A549 (cell line): ENCODE measurements at regions not wholly inside any gene's neighbourhood (a gene's known extent, or its start where the extent isn't known, plus 50 kb on each side); places are given as distances from the start of the nearest gene placed in this dataset.

Source experiments
- ATAC-seq, 2 experiments: fragments of 200-7000 bp in 1 of 2; fragments of >200 bp in 1 of 2; cut with Nextera tagmentation in 1 of 2; cut with Tn5 transposase in 1 of 2; 3 replicates each; pipeline versions ENCODE4 v1.8.0 to v1.9.1; 2018 to 2020; ENCODE audit warnings: mild to moderate bottlenecking in 1 of 2, moderate library complexity in 1 of 2
- CTCF ChIA-PET: fragments of 300-600 bp; sonication (Branson Sonifier 250); formaldehyde crosslinking; extraction: SDS; loops from one replicate; lab custom pipeline; 2021; ENCODE audit warnings: antibody characterized with exemption, inconsistent platforms; lab: Yijun Ruan, JAX
- POLR2A ChIA-PET: fragments of 350-600 bp; formaldehyde crosslinking; extraction: SDS; loops from one replicate; lab custom pipeline; 2021; ENCODE audit warnings: antibody characterized with exemption, inconsistent platforms; lab: Yijun Ruan, JAX
- DNase-seq, 2 experiments: peaks; one replicate each; pipeline versions ENCODE4 v3.0.0 to v3.0.0-alpha.2; 2011 to 2016; ENCODE audit warnings: low read depth in 1 of 2, low spot score in 1 of 2
- FAIRE-seq: peaks from 2 replicates; lab custom pipeline; 2011; peaks lifted over from hg19 to GRCh38; lab: Jason Lieb, UNC
- H3K27ac ChIP-seq, 2 experiments: fragments of >200 bp; sonication (Bioruptor Twin); formaldehyde crosslinking; 3 replicates each; pipeline ENCODE4 v1.5.1; 2016 to 2017
- H3K4me1 ChIP-seq: fragments of >200 bp; sonication (Bioruptor Twin); formaldehyde crosslinking; 3 replicates; pipeline ENCODE4 v1.6.1; 2016
- H3K4me2 ChIP-seq: fragments of >200 bp; sonication (Bioruptor Twin); formaldehyde crosslinking; 3 replicates; pipeline ENCODE4 v1.6.1; 2016
- H3K4me3 ChIP-seq: fragments of >200 bp; sonication (Bioruptor Twin); formaldehyde crosslinking; 3 replicates; pipeline ENCODE4 v1.5.1; 2016
- H3K9me3 ChIP-seq: fragments of >200 bp; sonication (Bioruptor Twin); formaldehyde crosslinking; 3 replicates; pipeline ENCODE4 v1.6.1; 2016
- BHLHE40 ChIP-seq: IDR thresholded peaks from 2 replicates; pipeline ENCODE4 v1.6.1; 2012; ENCODE audit warnings: low read depth, low read length, inconsistent platforms
- CBX2 ChIP-seq: fragments of 200-600 bp; sonication (generic); IDR thresholded peaks from 2 replicates; pipeline ENCODE4 v1.6.1; 2016; ENCODE audit warnings: low read depth, mild to moderate bottlenecking, borderline replicate concordance
- CBX8 ChIP-seq: fragments of 200-600 bp; sonication (generic); IDR thresholded peaks from 2 replicates; pipeline ENCODE4 v1.6.1; 2016
- CEBPB ChIP-seq, 2 experiments: fragments of >200 bp in 1 of 2; sonication (Bioruptor Twin) in 1 of 2; formaldehyde crosslinking in 1 of 2; IDR thresholded peaks; 2 replicates each; pipeline ENCODE4 v1.6.1; 2012 to 2016
- FOSB ChIP-seq: fragments of 250-450 bp; sonication (Bioruptor Pico); IDR thresholded peaks from 2 replicates; pipeline ENCODE4 v1.5.0; 2020; ENCODE audit warnings: mild to moderate bottlenecking, moderate library complexity
- FOSL2 ChIP-seq, 2 experiments: fragments of 450-650 bp in 1 of 2; fragments of >200 bp in 1 of 2; sonication (Bioruptor Twin) in 1 of 2; formaldehyde crosslinking; IDR thresholded peaks; 2 replicates each; pipeline versions ENCODE4 v1.5.0 to v1.6.1; 2016 to 2020; ENCODE audit warnings: mild to moderate bottlenecking in 1 of 2, moderate library complexity in 1 of 2
- HDAC2 ChIP-seq: fragments of 200-600 bp; sonication (generic); IDR thresholded peaks from 2 replicates; pipeline ENCODE4 v1.6.1; 2016
- HOXB13 ChIP-seq: fragments of 250-450 bp; sonication (Bioruptor Pico); IDR thresholded peaks from 2 replicates; pipeline ENCODE4 v1.5.0; 2020; ENCODE audit warnings: low read depth, mild to moderate bottlenecking, moderate library complexity
- JUN ChIP-seq, 2 experiments: fragments of >200 bp; sonication (Bioruptor Twin); formaldehyde crosslinking; IDR thresholded peaks; 2 replicates in 1 of 2; 3 replicates in 1 of 2; pipeline ENCODE4 v1.6.1; 2016 to 2017
- KDM1A ChIP-seq: fragments of 200-600 bp; sonication (generic); IDR thresholded peaks from 2 replicates; pipeline ENCODE4 v1.6.1; 2016; ENCODE audit warnings: low read depth, mild to moderate bottlenecking
- MAZ ChIP-seq: fragments of 150-350 bp; IDR thresholded peaks from 2 replicates; pipeline ENCODE4 v1.6.1; 2014; ENCODE audit warnings: antibody characterized with exemption, low read depth, low read length, borderline replicate concordance
- NPAS2 ChIP-seq: fragments of 250-450 bp; sonication (Bioruptor Pico); IDR thresholded peaks from 2 replicates; pipeline ENCODE4 v1.8.0; 2022; ENCODE audit warnings: mild to moderate bottlenecking, moderate library complexity, borderline replicate concordance
- NR3C1 ChIP-seq: fragments of >200 bp; sonication (Bioruptor Twin); formaldehyde crosslinking; IDR thresholded peaks from 3 replicates; pipeline ENCODE4 v1.6.1; 2017
- RNF2 ChIP-seq: fragments of 200-600 bp; sonication (generic); IDR thresholded peaks from 2 replicates; pipeline ENCODE4 v1.6.1; 2016; ENCODE audit warnings: low read depth, mild to moderate bottlenecking, antibody characterized with exemption, moderate library complexity, borderline replicate concordance
- SREBF2 ChIP-seq: fragments of 450-650 bp; IDR thresholded peaks from 2 replicates; pipeline ENCODE4 v1.6.1; 2014; ENCODE audit warnings: mild to moderate bottlenecking, moderate library complexity
- TFCP2L1 ChIP-seq: fragments of 250-450 bp; sonication (Bioruptor Pico); IDR thresholded peaks from 2 replicates; pipeline ENCODE4 v1.5.0; 2021; ENCODE audit warnings: mild to moderate bottlenecking
- ZC3H11A ChIP-seq: fragments of 450-650 bp; IDR thresholded peaks from 2 replicates; pipeline ENCODE4 v1.6.1; 2014; ENCODE audit warnings: antibody characterized with exemption, mild to moderate bottlenecking
- ZFP36 ChIP-seq: fragments of 450-650 bp; IDR thresholded peaks from 2 replicates; pipeline ENCODE4 v1.6.1; 2014; ENCODE audit warnings: borderline replicate concordance; ENCODE audit not compliant: partially characterized antibody
- WGBS: methylation state at CpG from one replicate; pipeline ENCODE4 v1.1.6; 2017; ENCODE audit errors: missing lambda C conversion rate; 5-methylcytosine and 5-hydroxymethylcytosine counted together
- TF ChIP-seq, protein P1 (sequence below): fragments of >200 bp; sonication (Bioruptor Twin); formaldehyde crosslinking; IDR thresholded peaks from 3 replicates; pipeline ENCODE4 v1.5.1; 2016

DNA sequence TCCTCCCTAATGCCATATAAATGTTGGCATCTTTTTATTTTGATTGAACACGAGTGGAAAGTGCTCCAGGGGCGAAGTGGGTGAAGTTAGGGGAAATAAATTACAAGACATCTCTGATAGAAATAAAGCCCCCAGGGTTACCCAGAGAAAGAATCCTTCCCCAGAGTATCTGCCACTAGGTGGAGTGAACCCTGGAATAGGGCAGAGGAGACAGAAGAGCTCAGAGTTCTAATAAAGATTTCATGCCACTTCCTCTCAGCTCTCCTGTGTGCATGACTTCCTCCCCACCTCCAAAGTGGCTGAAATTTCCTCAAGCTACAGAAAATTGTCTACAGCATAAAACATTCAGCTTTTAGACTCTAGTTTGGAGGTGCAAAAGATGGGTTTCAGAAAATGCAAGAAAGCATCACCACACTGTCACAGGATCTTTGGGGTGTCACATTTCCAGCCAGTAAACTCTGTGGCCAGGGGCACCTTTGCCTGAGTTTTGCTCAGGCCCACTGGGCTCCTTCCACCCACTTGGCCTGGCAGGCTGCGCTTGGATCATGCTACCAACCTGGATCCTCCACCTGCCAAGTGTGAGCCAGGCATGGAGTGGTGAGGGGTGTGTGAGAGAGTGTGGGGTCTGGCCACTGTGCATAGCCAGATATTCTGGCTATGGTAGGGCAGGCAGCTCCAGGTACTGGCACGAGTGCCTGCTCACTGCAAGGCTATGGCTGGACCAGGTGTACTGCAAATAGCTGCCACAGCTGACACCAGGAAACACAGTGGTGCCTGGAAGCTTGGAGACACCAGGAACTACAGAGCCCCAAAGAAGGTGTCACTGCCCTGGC, 208.8 kb upstream of the USP25 start:
- FAIRE-seq, result no peak
- no peak for DNase-seq
- 38% methylated on average over 4 of the region's 4 CpGs for WGBS
- Histone ChIP-seq H3K4me2 (no peak overlapping the region), H3K9me3 (no peaks in the 10 kb centered on the region), H3K4me3 (no peak overlapping the region), H3K4me1 (no peaks in the 10 kb centered on the region), H3K27ac (no peak overlapping the region)
- POLR2A ChIA-PET, result no interaction called here
- CTCF ChIA-PET, result interaction anchor here (1.2 to 1.5 kb wide), 2 partner anchors 16 to 21 kb away, joined by 4 read pairs; no protein-coding TSS in a partner anchor
- no peak for ATAC-seq
- TF ChIP-seq, protein P1, sequence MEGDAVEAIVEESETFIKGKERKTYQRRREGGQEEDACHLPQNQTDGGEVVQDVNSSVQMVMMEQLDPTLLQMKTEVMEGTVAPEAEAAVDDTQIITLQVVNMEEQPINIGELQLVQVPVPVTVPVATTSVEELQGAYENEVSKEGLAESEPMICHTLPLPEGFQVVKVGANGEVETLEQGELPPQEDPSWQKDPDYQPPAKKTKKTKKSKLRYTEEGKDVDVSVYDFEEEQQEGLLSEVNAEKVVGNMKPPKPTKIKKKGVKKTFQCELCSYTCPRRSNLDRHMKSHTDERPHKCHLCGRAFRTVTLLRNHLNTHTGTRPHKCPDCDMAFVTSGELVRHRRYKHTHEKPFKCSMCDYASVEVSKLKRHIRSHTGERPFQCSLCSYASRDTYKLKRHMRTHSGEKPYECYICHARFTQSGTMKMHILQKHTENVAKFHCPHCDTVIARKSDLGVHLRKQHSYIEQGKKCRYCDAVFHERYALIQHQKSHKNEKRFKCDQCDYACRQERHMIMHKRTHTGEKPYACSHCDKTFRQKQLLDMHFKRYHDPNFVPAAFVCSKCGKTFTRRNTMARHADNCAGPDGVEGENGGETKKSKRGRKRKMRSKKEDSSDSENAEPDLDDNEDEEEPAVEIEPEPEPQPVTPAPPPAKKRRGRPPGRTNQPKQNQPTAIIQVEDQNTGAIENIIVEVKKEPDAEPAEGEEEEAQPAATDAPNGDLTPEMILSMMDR, result no peak
- TF ChIP-seq ZC3H11A, result no peak
- no peak for TF ChIP-seq SREBF2
- TF ChIP-seq BHLHE40, result no peak

DNA sequence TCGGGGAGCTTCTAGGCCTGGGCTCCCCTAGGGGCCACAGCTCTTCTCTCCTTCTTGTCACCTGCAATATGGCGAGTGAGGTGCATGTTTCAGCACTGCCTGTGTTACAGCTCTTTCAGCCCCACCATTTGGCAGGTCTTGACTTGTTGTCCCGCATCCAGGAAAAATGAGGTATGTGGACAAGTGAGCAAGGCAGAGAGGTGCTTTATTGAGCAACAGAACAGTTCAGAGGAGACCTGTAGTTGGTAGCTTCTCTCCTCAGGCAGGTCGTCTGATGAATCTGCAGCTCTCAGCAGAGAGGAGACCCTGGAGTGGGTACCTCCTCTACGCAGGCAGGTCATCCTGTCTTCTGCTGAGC, 208.2 kb upstream of the USP25 start:
- Histone ChIP-seq H3K9me3 (no peaks in the 10 kb centered on the region), H3K27ac (no peak overlapping the region), H3K4me3 (no peak overlapping the region), H3K4me1 (no peaks in the 10 kb centered on the region), H3K4me2 (no peak overlapping the region)
- TF ChIP-seq CBX8, result no peak
- no peak for TF ChIP-seq TFCP2L1 (CRISPR knock-in tag)
- TF ChIP-seq NPAS2 (CRISPR knock-in tag), result no peak
- TF ChIP-seq JUN (IDR thresholded peaks at IDR 0.05), result no peak
- TF ChIP-seq CBX2, result no peak
- no peak for TF ChIP-seq FOSB (CRISPR knock-in tag)
- TF ChIP-seq KDM1A, result no peak
- TF ChIP-seq HOXB13, result no peak
- FAIRE-seq (no peak), ATAC-seq (no peak), DNase-seq (no peak)
- WGBS, result 79% methylated on average over 3 of the region's 5 CpGs
- POLR2A ChIA-PET, result no interaction called here
- CTCF ChIA-PET, result interaction anchor here (1.5 kb wide), 1 partner anchor 21 kb away, joined by 4 read pairs; no protein-coding TSS in a partner anchor

DNA sequence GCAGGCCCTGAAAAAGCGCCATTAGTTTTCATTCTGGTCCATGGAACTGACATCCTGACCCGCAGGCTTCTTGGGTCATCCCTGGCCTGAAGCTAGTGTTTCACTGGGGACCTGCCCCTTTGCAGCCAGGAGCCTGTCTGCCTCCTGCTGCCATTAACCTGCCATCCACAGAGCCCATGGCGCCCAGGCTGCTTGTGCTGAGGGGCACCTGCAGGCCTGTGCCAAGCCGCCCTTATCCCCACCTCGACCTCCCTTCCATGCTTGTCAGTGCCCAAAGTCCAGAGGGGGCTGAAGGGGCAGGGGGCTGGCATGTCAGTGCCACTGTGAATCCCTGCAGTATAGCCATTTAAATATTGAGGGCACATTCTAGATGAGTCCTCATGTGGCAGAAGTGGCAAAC, 207.6 kb upstream of the USP25 start:
- 71% methylated on average over 3 of the region's 5 CpGs for WGBS
- no peak for DNase-seq
- Histone ChIP-seq H3K9me3 (no peaks in the 10 kb centered on the region), H3K4me1 (no peaks in the 10 kb centered on the region), H3K27ac (no peak overlapping the region), H3K4me3 (no peak overlapping the region), H3K4me2 (no peak overlapping the region)
- POLR2A ChIA-PET, result no interaction called here
- TF ChIP-seq, protein P1, result no peak
- TF ChIP-seq FOSL2 (IDR thresholded peaks at IDR 0.05) (no peak), FOSL2 (CRISPR knock-in tag; IDR thresholded peaks at IDR 0.05) (no peak), MAZ (no peak), SREBF2 (no peak), HDAC2 (no peak), CEBPB (IDR thresholded peaks at IDR 0.05) (no peak)
- ATAC-seq, result no peak
- CTCF ChIA-PET, result interaction anchor here (0.6 to 1.5 kb wide), 2 partner anchors 20 to 290 kb away, joined by 3 to 4 read pairs; no protein-coding TSS in a partner anchor
- no peak for FAIRE-seq

DNA sequence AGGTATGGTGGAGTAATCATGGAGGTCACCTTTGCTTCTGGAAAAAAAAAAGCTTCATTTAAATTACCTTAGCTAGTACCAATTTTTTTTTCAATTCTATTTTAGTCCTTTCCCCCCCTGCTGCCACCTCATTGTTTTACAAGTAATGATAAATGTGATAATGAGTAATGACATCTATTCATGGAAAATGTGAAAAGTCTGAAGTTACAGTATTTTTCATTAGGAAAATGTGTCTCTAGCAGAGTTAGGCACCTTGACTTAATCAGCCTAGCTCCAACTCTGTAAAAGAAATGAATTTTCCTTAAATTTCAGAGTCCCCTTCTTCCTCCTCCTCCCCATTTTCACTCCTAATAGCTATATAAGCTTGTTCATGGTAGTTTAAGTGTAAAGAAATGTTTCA, 204.9 kb upstream of the USP25 start:
- no peak for DNase-seq
- Histone ChIP-seq H3K9me3 (0 out of 3 replicates have a peak, but pooled peaks cover 2% of the 10 kb centered on the region), H3K27ac (no peak overlapping the region), H3K4me2 (no peak overlapping the region), H3K4me3 (no peak overlapping the region), H3K4me1 (no peaks in the 10 kb centered on the region)
- no peak for TF ChIP-seq RNF2
- no peak for TF ChIP-seq NR3C1
- no peak for TF ChIP-seq ZFP36
- no peak for TF ChIP-seq BHLHE40
- CTCF ChIA-PET, result no interaction called here
- ATAC-seq, result no peak
- POLR2A ChIA-PET, result no interaction called here
- FAIRE-seq, result no peak
